ENCODE measurements at regions not wholly inside any gene's neighbourhood (a gene's known extent, or its start where the extent isn't known, plus 50 kb on each side); places are given as distances from the start of the nearest gene placed in this dataset.

GRCh38 chr12:13841358-13841757 is 140.0 kb downstream of the GRIN2B start:
- no peak for DNase-seq (ENCODE audit: low spot score)

DNA sequence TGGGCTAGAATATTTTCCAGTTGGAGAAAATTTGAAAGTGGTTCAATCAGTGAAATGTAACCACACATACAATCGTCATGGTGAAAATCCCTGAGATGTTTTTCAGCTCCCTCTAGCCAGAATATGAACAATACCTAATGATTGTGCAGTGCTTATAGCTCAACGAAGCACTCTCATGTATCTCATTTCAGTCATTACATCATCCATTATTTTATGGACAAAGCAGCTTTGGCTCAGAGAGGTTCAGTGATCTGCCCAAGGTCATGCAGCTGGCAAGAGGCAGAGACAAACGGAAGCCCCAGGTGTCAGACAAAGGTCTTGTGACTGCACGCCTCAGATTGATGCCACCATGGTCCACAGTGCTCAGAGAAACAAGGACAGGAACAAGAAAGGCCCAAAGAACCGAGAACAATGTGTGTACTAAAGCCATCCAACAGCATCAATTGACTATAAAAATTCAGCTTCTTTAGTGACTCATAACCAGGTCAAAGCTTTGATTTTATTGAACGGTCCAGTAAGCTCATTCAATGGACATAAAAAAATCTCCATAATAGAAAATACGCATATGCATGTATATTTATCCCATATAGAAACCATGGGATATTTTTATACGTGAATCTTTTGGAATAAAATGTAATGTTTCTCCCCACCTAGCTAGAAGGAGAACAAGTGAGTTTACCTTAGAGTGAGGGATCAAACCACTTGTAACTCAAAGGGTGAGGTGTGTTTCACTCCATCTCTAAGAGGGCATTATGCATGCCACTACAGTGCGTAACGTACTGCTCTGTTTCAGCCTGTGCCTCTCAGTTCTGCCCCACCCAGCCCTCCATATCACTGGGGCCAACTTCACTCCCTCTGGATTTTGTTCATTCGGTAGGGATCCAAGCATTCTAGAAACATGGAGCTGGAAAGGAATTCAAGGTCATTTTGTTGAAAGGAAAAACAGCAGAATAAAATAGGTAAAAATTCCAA is 141.8 kb downstream of the GRIN2B start:
- DNase-seq (ENCODE audit: low spot score): no peak

DNA sequence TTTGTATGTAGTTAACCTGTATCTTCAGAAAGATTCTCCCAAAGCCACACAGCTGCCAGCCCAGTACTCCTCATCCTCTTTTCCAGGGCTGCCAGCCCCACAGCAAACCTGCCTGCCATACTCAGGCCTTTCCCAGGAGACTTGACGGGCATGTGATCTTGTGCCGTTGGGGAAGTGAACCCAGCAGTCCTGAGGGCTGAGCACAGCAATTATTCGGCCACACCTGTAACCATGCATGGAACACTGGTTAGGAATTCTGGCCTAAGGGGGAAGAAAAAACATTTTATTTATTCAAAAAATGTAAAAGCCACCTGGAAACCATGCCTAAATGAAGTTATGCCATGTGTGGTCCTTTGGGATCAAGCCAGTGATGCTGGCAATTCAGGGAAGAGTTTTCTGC is 145.3 kb downstream of the GRIN2B start:
- no peak for DNase-seq (ENCODE audit: low spot score)

DNA sequence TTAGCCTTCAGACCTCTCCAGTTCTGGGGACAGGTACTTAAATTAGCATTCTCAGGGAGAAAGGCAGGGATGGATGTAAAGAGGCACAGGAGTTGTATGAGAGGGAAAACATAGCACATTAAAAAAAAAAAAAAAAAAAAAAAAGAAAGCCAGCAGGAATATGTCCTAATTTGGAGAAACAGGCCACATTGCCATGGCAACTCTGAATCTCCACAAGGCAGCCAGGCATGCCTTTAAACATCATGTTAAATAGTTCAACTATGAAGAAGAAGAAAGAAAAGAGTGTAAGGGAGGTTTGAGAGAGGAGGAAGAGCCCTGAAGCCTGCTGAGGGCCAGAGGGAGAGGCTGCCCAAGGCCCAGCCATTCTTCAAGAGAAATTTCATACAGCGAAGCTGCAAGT is 145.8 kb downstream of the GRIN2B start:
- no peak for DNase-seq (ENCODE audit: low spot score)

DNA sequence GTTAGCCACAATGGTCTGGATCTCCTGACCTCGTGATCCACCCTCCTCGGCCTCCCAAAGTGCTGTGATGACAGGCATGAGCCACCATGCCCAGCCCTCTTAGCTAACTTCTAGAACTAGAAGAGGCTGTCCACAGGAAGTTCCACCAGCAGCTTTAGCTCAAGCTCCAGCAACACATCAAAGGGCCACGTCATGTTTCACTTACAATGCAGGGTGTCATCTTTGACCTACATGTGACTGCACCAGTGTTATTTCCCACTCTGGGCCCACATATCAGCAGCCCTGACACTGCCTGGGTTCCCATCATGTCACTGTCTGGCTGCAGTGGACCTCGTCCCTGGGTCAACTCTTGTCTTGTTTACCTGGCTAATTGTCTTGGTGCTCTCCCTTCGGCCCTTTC is 147.2 kb downstream of the GRIN2B start:
- DNase-seq (ENCODE audit: low spot score): no peak

- no peak for DNase-seq (ENCODE audit: low spot score)
Observed at GRCh38 chr12:13817131-13817530, 164.3 kb downstream of the GRIN2B start.

DNA sequence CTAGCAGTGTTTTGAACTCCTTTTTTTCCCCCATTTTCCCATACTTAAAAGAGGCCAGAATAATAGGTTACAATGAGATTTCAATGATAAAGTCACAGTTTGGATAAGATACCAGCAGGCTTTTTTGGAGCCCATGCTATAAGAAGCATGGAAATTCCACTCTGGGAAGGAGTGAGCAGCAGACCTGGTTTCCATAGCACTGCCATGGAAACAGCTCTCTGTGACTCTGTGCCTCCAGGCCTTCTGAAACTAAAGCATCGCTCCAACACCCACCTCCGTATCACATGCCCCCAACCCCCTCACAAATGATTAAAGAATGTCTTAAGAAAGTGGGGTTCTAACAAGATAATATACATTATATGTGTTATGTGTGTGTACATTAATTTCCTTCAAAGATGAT is 165.0 kb downstream of the GRIN2B start:
- DNase-seq (ENCODE audit: low spot score): no peak

DNA sequence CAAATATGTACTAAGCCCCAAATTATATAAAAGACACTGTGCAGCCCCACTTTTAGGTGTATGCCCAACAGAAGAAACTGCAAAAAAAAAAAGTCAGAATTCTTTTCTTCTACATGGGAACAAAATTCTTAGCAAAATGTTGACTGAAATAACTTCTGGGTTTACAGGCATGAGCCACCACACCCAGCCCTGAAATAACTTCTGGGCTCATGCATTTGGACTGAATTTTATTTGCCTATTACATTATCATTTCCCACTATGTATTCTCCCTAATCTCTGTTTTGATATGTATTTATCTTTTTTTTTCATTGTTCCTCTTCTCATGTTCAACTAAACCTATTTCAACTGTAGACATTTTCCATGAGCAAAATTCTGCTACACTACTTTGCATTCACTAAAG is 169.2 kb downstream of the GRIN2B start:
- no peak for DNase-seq (ENCODE audit: low spot score)

DNA sequence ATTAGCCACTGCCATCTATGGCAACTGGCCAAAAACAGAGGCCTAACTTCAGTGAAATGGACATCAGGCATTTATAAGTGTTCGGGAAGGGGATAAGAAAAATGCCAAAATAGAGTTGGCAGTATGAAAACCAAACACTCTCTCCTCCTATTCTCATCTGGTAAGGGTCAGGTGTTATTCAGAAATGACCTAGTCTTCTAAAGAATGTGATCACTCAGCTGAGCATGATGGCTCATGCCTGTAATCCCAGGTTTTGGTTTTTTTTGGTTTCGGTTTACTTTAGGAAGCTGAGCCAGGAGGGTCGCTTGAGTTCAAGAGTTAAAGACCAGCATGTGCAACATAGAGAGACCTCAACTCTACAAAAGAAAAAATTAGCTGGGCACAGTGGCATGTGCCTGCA is 170.3 kb downstream of the GRIN2B start:
- DNase-seq (ENCODE audit: low spot score): no peak

DNA sequence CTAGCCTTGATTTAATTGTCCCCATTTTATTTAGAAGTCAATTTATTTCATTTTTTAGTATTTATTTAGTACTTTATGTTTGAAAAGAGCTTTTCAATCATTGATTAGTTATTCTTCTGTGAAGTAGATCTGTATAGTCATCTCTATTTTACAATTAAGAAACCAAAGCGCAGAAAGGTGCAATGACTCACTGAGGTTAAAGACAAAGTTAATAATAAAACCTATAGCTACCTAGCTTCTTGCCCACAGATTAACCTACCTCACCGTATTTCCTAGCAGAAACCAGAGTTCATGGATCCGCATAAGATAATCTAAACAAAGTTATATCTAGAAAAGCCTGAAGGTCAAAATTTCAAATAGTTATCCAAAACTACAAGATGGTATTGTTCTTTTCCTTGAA is 176.4 kb downstream of the GRIN2B start:
- no peak for DNase-seq (ENCODE audit: low spot score)

DNA sequence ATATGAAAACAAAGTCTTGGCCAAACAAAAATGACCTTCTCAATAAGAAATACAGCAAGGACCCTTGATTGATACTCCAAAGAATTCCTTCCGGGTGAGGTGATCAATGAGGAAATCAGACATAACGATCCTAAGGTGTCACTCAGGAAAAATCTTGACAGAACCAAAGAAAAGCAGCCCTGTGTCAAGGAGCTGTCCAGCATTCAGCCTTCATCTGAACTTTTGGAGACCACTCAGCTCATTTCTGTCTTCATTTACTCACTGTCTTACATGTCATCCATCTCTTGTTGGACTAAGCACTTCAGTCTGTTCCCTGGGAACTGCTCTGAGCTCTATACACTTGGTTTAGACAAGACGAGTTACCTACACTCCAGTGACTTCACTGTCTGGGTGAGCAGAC is 179.9 kb downstream of the GRIN2B start:
- DNase-seq (ENCODE audit: low spot score): no peak

DNA sequence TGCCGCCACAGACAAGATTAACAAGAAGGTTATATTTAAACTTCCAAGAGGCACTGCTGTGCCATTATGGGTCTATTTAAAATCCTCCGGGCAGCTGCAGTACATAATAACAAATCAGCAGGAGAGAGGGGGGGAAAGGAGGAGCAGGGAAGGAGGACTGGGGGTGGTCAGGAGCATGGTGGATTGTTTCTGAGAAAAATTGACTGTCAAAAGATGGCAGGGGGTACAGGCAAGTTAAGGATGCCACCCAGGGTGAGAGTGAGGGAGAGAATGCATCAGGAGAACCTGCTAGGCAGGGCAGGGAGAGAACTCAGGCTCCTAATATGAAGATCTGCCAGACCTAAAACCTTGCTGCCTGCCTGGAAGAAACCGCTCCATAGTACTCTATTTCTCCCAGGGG is 181.8 kb downstream of the GRIN2B start:
- no peak for DNase-seq (ENCODE audit: low spot score)

GRCh38 chr12:13798162-13798561 is 183.2 kb downstream of the GRIN2B start:
- no peak for DNase-seq (ENCODE audit: low spot score)

- DNase-seq (ENCODE audit: low spot score): no peak
Observed at GRCh38 chr12:13794706-13795105, 186.7 kb downstream of the GRIN2B start.

DNA sequence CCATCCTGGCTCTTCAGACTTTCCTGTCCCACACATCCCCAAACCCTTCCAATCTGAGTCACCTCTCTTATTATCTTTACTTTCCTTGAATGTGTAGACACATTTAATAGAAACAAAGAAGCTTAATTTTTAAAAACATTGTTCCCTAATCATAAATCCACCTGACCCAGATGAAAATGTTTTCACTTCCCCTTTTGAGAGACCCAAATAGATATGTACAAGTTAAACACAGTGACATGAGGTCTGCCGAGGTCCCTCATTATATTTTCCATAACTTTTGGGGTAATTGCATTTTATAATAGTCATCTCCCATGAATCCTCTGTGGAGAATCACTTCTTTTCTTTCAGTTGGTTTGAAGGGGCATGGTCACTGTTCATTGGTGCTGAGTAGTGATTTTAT is 191.1 kb downstream of the GRIN2B start:
- no peak for DNase-seq (ENCODE audit: low spot score)

DNA sequence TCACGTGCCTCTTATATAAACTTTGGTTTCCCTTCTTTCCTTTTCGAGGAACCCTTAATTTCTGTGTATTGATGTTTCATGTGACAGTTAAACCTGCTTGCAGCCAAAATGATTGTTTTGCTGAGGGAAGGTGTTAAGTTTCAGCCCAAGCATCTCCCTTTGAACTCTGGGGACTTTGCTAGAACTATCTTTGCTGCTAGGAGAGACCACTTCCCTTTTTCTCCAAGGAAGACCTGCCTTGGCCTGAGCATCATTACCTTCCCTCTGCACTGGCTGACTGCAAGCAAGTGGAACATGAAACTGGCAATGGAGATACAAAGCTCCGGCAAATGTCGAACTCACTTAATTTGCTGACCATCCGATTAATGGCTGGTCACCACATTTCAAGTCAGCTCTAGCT is 192.8 kb downstream of the GRIN2B start:
- DNase-seq (ENCODE audit: low spot score): no peak

- DNase-seq (ENCODE audit: low spot score): no peak
Observed at GRCh38 chr12:13786646-13787045, 194.8 kb downstream of the GRIN2B start.

DNA sequence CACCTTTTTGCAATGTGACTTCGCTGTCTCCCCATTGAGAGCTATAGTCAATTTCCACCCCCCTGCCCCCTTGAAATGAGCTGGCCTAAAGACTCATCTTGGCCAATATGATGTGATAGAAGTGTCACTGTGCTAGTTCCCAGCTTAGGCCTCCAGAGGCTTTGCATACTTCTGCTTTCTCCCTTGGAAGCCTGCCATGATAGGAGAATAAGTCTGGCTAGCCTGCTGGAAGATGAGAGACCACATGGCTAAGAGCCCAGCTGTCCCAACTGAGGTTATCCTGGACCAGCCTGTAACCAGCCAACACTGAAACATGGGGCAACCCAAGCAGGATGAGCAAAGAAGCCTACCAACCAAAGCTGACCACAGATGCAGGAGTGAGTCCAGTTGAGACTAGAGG is 196.9 kb downstream of the GRIN2B start:
- DNase-seq (ENCODE audit: low spot score): no peak

DNA sequence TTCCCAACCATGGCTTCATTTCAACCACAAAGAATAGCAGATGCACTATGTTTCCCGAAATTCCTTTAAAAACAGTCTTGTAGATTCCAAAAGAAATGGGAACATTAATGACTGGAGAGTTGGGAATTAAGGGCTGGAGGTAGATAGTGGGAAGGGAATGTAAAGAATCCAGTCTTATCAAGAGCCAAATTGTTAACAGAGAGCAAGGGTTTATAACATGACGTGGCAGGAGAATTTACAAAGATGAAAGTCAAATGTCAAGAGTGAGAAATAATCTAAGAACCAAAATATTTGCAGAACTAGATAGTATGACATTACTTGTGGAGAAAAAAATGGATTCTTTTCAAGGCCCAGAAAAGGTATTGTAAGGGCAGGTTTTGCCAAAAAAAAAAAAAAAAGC is 200.9 kb downstream of the GRIN2B start:
- DNase-seq (ENCODE audit: low spot score): no peak

DNA sequence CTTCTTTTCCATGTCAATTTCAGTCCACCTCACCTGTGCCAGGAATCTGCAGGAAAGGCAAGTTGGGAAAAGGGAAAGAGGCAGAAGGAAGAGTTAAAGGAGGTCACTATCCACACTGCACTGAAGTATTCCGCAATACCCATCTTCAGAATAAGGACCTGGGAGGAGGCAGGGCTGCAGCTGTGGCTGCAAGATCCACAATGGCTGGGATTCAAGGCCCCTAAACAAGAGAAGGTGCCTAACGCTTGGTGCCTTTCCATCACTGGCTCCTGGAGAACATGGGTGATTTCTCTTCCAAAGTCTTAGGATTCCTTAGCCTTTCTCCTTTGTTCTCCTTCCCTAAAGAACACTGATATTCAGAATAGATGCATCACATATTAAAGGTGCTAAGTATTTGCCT is 204.0 kb downstream of the GRIN2B start:
- no peak for DNase-seq (ENCODE audit: low spot score)

GRCh38 chr12:13772264-13772663 is 209.1 kb downstream of the GRIN2B start:
- DNase-seq (ENCODE audit: low spot score): no peak

GRCh38 chr12:13770576-13770975 is 210.8 kb downstream of the GRIN2B start:
- DNase-seq (ENCODE audit: low spot score): no peak

DNA sequence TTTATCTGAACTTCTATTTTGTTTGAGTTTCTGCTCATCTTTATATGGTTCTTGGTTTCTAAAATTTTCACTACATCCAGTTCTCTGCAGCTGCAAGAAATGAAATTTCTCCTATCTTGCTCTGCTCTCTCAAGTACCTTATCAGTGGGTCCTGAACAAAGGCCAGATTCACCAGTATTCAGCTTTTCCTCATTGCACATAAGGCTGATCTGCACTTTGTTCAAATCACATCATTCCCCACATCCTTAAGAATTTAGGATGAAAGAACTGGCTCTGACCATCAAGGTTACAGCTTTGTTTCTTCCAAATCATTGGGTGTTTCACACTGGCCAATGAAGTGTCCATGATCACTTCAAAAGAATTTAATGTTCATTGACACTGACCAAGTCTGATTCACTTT is 211.4 kb downstream of the GRIN2B start:
- no peak for DNase-seq (ENCODE audit: low spot score)

DNA sequence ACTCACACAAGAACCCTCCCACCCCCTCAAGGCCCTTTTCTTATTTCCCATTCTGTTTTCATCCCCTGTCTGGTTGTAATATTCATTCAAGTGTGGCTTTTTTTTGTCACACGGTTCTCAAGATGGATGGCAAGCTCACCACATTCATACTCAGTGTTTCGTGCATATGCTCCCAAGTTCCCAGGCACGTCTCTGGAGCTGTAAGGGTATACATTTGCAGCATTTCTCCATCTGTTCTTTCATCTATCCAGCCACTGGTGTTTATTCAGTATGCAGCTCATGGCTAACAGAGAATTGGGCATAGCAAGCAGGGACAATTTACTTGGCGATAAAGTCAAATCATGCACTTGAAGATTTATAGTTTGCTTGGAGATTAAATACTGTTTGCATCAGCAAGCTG is 212.1 kb downstream of the GRIN2B start:
- no peak for DNase-seq (ENCODE audit: low spot score)
